Renal cortex interstitium (tissue), 11 donors: ENCODE measurements at regions not wholly inside any gene's neighbourhood (a gene's known extent, or its start where the extent isn't known, plus 50 kb on each side); places are given as distances from the start of the nearest gene placed in this dataset.

Experiments used
- DNase-seq, 11 donors: peaks; one replicate each; pipeline ENCODE4 v3.0.0-alpha.2; 2013; ENCODE audit warnings: low read depth in 9 of 11, low spot score in 4 of 11; ENCODE audit errors: extremely low read depth in 1 of 11

- no peak for DNase-seq
Observed at GRCh38 chr11:70700871-70701270, 302.5 kb downstream of the CTTN start.

- DNase-seq = no peak
Observed at GRCh38 chr11:70702040-70702648, 303.8 kb downstream of the CTTN start.

- peak in 2 of 11 donors; percentile 32 to 44 for DNase-seq
Observed at GRCh38 chr11:70703141-70704064, 305.1 kb downstream of the CTTN start.

- DNase-seq = no peak
Observed at GRCh38 chr11:70705097-70705496, 306.8 kb downstream of the CTTN start.

GRCh38 chr11:70705930-70706329, 307.6 kb downstream of the CTTN start:
- DNase-seq = no peak

GRCh38 chr11:70707821-70708220, 309.5 kb downstream of the CTTN start:
- DNase-seq = no peak

GRCh38 chr11:70709596-70709995, 311.3 kb downstream of the CTTN start:
- no peak for DNase-seq

- DNase-seq = no peak
Observed at GRCh38 chr11:70710192-70710591, 311.9 kb downstream of the CTTN start.

GRCh38 chr11:70710601-70711000, 312.3 kb downstream of the CTTN start:
- DNase-seq = no peak

- DNase-seq = no peak
Observed at GRCh38 chr11:70711095-70711910, 313.0 kb downstream of the CTTN start.

GRCh38 chr11:70711911-70712185, 313.5 kb downstream of the CTTN start:
- no peak for DNase-seq

GRCh38 chr11:70712471-70712870, 314.1 kb downstream of the CTTN start:
- DNase-seq = no peak

GRCh38 chr11:70713086-70713835, 314.9 kb downstream of the CTTN start:
- DNase-seq = no peak

- no peak for DNase-seq
Observed at GRCh38 chr11:70713988-70714665, 315.8 kb downstream of the CTTN start.

GRCh38 chr11:70715166-70715951, 317.0 kb downstream of the CTTN start:
- DNase-seq = no peak

- no peak for DNase-seq
Observed at GRCh38 chr11:70716216-70716615, 317.9 kb downstream of the CTTN start.

- DNase-seq = no peak
Observed at GRCh38 chr11:70716986-70717775, 318.9 kb downstream of the CTTN start.
